Left renal pelvis (tissue), 4 donors: ENCODE measurements at regions not wholly inside any gene's neighbourhood (a gene's known extent, or its start where the extent isn't known, plus 50 kb on each side); places are given as distances from the start of the nearest gene placed in this dataset.
"Not testable (repeated sequence)": the region's sequence is repeated elsewhere in the genome, so short reads cannot be mapped to it uniquely, and the experiment has no call there.

ENCODE experiments used
- DNase-seq, 4 donors: peaks; one replicate each; pipeline ENCODE4 v3.0.0-alpha.2; 2013; ENCODE audit warnings: low read depth in 4 of 4, low spot score in 3 of 4

DNA sequence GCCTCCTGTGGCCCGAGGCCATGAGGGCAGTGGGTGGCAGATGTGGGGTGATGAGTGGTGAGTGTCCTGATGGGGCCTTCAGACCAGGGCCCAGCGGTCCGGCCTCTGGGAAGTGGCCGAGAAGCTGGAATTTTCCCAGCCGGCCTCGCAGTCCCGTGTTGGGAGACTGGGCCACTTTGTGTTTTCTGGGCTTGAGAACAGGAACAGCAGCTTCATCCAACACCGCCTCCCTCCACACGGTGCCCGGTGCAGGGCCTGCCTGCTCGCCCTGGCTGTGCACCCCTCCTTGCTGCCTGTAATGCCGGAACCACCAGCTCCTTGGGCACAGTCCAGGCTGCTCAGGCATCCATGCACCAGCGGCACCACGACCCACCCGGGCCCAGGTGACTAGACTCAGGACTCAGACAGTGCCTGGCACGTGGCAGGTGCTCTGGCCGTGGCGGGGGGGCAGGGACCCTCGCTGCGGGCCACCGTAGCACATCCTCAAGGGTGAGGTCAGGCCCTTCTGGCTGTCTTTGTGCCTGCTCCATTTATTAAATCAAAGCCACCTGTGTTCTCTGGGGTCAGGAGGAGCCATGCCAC is 194.7 kb downstream of the BANP start:
- not testable (repeated sequence) for DNase-seq

DNA sequence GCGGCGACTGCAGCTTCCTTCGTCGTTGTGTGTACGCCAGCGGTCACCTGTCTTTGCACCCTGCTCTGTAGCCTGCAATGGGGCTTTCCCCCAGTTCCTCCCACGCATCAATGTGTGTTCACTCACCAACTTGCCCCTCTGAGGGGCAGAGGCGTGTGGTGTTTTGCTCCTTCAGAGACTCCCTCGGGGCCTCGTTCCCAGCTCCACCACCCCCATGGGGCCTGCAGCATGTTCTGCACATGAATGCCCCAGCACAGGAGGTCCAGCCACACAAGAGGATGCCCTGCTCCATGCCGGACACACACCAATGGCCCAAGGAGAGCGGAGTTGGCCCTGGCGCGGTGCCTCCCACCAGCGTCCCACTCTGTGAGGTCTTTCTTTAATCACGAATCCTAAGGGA is 196.8 kb downstream of the BANP start:
- DNase-seq: not testable (repeated sequence)

DNA sequence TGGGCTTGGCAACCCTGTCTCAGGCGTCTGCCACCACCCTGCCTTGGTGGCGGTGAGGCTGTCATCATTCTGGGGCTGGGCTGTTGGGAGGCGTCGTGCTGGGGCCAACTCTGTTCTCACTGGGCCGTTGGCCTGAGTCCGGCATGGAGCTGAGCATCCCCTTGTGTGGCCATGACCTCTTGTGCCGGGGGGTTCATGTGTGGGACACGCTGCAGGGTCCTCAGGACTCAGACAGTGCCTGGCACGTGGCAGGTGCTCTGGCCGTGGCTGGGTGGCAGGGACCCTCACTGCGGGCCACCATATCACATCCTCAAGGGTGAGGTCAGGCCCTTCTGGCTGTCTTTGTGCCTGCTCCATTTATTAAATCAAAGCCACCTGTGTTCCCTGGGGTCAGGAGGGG is 197.4 kb downstream of the BANP start:
- not testable (repeated sequence) for DNase-seq

DNA sequence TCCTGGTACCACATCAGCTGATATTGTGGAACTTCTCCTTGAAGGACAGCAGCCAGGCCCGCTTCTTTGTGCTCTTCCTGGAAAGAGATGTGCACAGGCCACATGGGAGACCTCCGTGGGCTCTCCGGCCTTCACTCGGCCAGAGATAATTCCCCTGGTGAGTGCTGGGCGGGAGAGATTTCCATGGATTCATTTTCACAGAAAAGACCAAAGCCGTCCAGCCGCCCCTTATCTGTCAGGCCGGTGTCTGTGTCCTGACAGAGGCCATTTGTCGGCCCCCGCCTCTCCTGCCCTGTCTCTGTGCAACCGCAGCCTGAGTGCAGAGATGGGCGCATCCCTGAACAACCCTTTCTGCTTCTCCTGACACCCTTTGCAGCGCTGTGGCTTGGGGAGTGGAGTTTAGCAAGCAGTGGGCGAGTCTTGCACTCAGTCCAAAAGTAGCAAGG is 197.9 kb downstream of the BANP start:
- DNase-seq: not testable (repeated sequence)

DNA sequence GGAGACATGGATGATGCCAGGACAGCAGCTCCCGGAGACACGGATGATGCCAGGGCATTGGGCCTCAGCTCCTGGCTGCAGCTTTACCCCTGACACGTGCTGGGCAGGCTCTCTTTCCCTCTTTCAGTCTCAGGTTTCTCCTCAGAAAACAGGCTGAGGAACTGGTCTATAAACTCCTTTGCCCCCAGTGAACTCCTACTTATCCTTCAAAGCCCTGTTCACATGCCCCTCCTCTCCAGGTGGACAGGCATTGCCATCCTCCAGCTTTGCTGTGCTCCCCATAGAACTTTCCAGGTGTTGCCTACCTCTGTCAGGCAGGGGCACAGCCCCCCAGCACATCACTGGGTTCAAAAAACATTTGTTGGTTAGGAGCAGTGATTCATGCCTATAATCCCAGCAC is 198.4 kb downstream of the BANP start:
- not testable (repeated sequence) for DNase-seq

DNA sequence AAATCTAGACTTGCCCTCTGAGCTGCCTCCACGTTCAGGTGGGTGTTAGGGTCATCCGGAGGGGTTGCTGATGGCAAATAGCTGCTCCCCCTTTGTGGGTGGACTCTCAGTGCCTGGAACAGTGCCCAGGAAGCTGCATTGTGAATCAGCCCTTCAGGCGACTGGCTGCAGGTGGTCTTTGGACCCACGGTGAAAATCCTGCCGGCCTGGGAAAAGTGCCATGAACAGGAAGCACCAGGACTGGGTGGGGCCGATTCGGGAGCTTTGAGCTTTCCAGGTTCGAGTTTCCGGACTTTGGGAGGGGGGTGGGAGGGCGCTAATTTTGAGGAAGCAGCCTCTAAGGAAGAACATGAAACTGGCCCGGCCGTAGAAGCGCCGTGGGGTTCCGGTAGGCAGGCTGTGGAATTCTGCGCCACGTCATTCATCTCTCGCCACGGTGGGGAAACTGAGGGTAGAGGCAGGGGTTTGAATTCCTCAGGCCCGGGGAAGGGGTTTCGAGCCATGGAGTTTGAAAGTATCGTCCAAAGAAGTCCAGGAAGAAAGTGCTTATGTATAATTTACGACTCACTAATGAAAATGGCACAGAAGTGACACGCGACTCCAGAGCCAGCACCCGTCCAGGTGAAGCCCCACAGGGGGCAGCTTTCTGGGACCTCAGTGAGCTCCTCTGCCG is 199.4 kb downstream of the BANP start:
- not testable (repeated sequence) for DNase-seq

DNA sequence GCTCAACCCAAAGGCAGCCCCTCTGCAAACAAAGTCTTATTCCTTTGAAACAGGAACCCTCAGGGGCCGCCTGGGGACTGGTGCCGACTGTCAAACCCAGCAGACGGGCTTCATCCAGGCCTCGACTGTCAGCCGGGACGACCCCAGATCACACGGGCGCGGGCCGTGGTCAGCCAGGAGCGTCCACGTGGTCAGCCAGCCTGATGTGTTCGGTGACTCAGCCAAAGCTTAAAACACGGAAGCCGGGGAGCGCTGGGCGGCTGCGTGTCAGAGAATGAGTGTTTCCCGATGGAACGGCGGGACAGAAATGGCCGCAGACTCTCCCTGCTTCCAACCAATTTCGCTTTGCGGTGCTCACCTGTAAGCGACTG is 199.9 kb downstream of the BANP start:
- peak in 1 of 4 donors; percentile 19 for DNase-seq

DNA sequence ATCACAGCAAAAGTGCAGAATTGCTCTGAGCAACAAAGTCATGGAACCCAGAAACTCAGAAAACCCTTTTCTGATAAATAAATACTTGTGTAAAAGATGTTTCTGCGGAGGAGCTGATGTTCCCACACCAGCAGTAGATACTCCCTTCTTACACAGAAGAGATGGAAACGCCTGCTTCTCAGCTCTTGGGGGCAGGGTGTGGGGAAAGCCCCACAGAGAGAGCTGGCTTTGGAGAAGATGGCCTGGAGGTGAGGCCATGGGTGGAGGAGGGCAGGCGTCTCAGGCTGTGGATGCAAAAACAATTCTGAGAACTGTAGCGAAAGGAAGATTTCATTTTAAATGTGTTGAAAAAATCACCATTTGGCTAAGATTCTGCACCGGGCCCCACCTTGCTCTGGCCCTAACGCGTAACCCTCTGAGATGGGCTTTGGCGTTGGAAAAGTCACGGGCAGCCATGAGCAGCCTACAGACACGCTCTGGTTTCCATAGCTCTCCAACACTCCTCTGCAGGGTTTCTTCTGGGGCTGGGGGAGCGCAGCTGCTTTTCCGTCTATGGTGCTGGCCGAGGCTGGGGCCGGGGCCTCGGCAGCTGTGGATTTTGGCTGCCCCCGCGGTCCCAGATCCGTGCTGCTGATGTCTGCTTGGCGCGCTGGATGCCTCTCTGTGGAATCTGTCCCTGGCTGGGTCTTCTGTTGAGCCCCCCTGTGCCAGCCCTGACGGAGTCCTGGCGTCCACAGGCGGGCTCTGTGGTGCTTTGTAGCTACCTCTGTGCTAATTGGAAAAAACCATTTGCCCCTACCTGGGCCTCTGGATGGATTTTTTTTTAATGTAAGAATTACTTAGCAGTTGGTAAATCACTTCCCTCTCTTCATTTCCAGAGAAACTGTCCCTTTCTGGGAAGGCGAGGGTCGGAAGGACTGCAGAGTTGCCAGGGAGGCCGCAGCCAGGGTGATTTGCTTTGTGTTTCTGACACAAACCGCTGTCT is 200.9 kb downstream of the BANP start:
- peak in 1 of 4 donors; percentile 14 for DNase-seq

DNA sequence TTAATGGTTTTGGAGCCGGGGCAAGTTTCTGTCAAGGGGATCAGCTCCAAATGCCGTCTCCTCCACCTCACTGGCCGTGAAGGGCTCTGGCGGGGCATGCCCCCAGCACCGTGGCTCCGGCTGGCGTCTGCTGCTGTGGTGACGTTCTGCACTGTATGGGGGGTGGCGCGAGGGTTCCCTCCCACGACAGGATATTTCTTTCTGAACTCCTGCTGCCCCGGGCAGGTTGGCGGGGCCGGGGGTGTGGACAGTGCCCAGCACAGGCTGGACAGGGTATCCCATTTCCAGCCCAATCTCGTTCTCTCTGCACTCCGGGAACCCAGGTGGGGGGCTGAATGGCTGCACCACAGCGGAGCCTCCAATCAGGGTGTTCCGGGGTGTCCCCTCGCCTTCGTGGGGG is 201.6 kb downstream of the BANP start:
- not testable (repeated sequence) for DNase-seq

DNA sequence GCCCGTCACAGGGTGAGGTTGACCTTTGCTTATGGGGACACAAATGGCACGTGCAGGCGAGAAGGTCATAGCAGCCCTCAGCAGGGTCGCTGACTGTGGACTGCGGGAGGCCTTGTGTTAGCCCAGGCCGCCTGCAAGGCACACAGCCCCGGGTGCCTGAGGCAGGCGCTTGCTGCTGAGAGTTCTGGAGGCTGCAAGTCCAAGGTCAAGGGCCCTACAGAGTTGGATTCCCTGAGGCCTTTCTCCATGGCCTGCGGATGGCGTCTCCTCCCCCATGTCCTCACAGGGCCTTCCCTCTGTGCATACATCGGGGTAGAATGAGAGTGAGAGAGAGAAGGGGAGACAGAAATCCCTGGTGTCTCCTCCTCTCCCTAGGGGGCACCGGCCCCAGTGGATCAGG is 202.3 kb downstream of the BANP start:
- not testable (repeated sequence) for DNase-seq

DNA sequence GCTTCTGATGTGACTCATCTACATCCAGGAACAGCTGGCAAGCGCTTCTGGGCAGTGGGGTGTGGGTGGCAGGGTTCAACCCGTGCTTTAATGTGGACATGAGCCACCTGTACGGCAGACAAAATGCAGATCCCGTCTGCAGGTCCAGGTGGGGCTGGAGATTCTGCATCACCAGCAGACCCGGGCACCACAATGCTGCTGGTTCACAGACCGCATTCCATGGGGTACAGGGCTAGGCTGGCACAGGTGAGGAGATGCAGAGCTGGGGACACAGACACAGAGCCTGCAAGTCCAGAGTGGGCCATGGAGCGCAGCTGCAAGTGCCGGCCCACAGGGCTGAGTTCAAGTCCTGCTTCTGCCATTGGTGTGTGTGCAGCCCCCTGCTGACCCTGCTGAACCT is 203.7 kb downstream of the BANP start:
- DNase-seq: not testable (repeated sequence)

DNA sequence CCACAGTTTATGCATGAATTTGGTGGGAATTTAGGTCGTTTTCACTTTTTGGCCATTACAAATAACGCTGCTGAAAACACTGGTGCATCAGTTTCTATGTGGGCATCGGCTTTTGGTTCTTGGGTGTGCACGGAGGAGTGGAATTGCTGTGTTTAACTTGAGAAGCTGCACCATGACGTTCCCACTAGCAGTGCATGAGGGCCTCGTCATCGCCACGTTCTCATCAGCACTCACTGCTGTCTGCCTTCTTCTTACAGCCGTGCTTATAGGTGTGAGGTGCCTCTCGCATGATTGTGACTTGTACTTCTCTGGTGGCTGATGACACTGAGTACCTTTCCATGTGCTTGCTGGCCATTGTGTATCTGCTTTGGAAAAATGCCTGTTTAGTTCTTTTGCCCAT is 204.4 kb downstream of the BANP start:
- not testable (repeated sequence) for DNase-seq

DNA sequence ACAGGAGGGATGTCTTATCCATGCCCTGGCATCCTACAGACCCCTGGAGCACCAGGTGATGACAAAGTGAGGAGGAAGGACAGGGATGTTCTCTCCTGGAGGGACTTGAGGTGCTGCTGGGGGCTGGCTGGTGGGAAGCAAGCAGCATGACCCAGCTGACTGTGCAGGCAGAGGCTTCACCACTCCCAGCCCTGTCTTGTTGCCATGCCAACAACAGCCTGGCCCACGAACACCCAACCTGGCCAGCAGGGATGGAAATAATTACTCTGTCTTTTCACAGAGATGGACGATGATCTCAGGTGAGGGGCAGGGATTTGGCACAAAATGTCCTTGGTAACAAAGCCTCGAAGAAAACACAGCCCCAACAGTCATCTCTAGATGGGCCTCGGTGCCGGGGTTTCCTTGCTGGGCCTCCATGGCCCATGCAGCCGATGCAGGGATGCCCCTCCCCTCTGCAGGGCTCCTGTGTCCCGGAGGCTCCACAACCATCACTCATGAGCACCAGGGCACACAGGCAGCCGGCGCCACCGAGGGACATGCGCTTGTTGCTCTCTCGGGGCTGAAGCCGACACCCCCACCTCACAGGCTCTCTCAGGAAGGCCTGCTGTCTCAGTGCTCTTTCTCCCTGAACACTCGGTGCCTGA is 205.5 kb downstream of the BANP start:
- not testable (repeated sequence) for DNase-seq

DNA sequence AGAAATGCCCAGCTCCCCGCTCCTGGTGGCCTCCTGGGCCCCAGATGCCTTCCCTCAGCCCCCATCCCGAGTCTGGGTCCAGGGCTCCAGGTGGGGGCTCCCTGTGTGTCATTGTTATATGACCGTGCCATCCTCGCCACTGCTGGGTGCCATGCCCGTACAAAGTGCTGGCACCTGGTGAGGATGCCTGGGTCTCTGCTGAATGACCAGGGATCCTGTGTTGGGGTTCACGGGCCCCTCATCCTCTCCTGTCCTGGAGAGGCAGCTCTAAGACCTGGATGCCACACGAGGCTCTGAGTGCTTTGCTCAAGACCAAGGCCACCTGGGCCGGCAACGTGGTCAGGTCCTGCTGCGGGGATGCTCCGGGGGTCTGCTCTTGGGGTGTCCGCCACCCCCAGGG is 206.5 kb downstream of the BANP start:
- DNase-seq: not testable (repeated sequence)

DNA sequence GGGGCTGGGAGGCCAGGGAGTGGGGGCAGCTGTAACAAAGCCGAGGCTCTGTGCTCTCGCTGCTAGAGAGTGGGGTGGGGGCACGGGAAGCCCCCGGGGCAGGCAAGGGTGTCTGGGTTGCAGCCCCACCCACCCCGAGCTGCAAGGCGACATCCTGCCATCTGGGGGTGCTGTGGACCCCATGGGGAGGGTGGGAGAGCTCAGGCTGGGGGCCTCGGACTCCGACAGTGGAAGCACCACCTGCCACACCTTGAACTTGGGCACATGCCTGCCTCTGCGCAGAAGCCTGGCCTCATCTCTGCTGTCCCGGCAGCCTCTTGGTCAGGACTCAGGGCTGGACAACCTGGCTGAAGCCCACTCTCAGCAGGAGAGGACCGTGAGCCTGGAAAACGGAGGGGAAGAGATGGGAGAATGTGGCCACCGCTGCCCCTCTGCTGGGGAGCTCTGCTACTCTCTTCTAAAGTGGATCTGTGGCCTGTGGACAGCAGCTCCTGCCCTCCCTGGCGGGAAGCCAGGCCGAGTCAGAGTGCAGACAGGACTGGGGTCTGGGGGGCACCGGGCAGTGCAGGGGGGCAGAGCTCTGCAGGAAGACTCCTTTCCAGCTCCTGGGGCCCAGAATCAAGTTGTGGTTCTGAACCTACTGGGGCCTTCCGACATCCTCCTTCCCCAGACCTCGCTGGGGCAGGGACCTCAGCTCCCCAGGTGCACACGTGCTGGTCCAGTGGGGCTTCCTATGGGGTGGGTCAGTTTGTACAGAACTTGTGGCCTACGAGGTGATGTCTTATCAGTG is 207.2 kb downstream of the BANP start:
- DNase-seq: not testable (repeated sequence)

DNA sequence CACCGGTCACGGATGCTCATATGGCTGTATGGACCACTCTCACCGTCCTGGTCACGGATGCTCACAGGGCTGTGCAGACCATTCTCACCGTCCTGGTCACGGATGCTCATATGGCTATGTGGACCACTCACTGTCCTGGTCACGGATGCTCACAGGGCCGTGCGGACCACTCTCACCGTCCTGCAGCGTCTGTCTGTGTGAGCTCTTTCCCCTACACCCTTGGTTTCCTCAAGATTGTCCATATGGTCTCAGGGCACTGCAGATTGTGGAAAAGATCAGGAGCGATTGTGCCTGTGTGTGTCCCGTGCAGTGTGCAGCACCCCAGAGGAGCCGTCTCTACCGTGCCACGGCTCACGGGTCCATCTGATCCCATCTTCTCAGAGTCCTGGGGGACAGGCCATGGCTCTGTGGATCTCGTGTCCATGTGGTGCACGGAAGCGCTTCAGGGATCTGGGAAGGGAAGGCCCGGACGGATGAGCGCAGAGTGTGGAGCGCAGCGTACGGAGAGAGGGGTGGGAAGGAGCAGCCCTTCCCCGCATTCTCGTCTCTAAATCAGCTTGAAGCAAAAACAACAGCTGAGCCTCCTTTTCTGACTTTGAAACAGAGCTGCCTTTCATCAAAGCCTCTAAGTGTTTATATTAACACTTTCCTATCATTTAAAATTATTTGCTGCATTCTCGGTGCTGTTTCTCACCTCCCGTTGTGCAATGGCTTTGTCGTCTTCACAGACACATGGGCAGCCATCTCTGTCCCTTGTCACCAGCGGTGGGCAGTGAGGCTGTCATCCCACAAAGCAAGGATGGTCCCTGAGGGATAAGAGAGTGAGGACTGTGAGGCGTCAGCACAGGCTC is 208.0 kb downstream of the BANP start:
- not testable (repeated sequence) for DNase-seq

DNA sequence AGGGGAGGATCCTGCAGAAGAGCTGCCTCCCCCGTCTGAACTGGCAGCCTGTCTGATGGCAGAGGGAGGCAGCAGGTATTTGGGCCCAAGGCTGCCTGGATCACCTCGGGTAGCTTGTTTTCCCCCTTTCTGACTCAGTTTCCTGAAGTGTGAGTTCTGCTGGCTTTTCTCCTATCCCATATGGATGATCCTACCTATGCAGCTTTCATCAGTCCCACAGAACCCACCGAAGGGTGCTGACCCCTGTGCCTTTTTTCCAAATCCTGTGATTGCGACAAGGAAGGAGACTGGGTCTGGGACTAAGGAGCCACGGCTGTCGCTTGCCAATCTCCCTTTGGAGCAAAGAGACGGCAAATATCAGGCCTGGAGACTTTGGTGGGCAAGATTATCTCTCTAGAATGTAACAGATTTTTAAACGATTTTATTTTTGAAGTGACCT is 208.7 kb downstream of the BANP start:
- not testable (repeated sequence) for DNase-seq

DNA sequence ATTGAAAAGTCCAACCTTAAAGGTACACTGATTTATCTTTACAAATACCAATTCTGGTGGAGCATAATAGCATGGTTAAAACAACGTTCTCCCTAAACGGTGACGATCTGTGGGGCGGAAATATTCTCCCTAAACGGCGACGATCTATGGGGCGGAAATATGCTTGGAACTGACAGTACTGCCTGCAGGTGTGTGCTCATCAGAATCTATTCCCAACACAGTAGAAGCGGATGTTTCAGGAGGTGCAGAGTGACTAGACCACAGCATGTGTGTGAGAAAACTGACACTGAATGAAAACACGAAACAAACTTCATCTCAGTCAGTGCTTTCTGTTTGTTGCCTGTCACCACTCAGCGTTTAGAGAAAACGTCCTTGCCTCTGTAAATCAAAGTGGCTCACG is 210.0 kb downstream of the BANP start:
- DNase-seq: not testable (repeated sequence)
